PFSK-1 (cell line): ENCODE measurements at regions not wholly inside any gene's neighbourhood (a gene's known extent, or its start where the extent isn't known, plus 50 kb on each side); places are given as distances from the start of the nearest gene placed in this dataset.

Experiments used
- FOXP2 ChIP-seq: optimal IDR thresholded peaks from 2 replicates; pipeline ENCODE3; 2011; ENCODE audit warnings: borderline replicate concordance, control low read depth, inconsistent platforms; ENCODE audit not compliant: insufficient read depth; ENCODE audit errors: extremely low read length, extremely low read depth
- POLR2AphosphoS5 ChIP-seq: IDR thresholded peaks from 2 replicates; pipeline ENCODE4 v1.6.1; 2012; ENCODE audit warnings: low read depth, mild to moderate bottlenecking, control low read depth, low read length, moderate library complexity
- REST ChIP-seq, 2 experiments: IDR thresholded peaks; 2 replicates each; pipeline versions ENCODE4 v1.6.1 to v1.8.0; 2011 to 2012; ENCODE audit warnings: low read depth in 2 of 2, low read length in 2 of 2, control low read depth in 1 of 2, inconsistent platforms in 1 of 2, mild to moderate bottlenecking in 1 of 2, moderate library complexity in 1 of 2; ENCODE audit not compliant: insufficient read depth in 1 of 2
- SIN3A ChIP-seq: IDR thresholded peaks from 2 replicates; pipeline ENCODE4 v1.6.1; 2012; ENCODE audit warnings: mild to moderate bottlenecking, low read length, moderate library complexity, borderline replicate concordance; ENCODE audit not compliant: insufficient read depth
- TAF1 ChIP-seq: IDR thresholded peaks from 2 replicates; pipeline ENCODE4 v1.6.1; 2012; ENCODE audit warnings: low read length, control low read depth, borderline replicate concordance; ENCODE audit not compliant: insufficient read depth

DNA sequence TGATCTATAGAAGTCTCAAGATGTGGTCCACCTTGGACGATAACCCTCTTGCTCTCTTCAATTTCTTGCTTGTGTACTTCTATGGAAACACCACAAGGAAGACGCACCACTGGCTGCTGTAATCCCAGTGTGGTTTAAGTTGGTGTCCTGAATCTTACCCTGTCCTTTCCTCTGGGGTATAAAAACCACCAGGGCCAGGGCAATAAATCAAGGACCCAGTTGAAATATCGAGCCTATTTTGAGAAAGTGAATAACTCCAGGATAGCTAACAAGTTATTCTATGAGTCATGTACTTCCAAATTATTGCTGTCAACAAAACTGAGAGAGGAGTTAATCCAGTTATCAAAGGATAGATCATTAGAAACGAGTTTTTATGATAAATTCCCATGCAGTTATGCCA, 137.0 kb downstream of the RND3 start:
- no peak for TF ChIP-seq TAF1
- no peak for TF ChIP-seq POLR2AphosphoS5
- no peak for TF ChIP-seq SIN3A
- no peak for TF ChIP-seq FOXP2
- no peak for TF ChIP-seq REST (IDR thresholded peaks at IDR 0.05; ENCODE audit: insufficient read depth in 1 of 2, low read depth in 2 of 2, low read length in 2 of 2)

GRCh38 chr2:150346806-150347205, 140.7 kb downstream of the RND3 start:
- TF ChIP-seq POLR2AphosphoS5 (no peak), REST (IDR thresholded peaks at IDR 0.05; ENCODE audit: insufficient read depth in 1 of 2, low read depth in 2 of 2, low read length in 2 of 2) (no peak), SIN3A (no peak), TAF1 (no peak), FOXP2 (no peak)

DNA sequence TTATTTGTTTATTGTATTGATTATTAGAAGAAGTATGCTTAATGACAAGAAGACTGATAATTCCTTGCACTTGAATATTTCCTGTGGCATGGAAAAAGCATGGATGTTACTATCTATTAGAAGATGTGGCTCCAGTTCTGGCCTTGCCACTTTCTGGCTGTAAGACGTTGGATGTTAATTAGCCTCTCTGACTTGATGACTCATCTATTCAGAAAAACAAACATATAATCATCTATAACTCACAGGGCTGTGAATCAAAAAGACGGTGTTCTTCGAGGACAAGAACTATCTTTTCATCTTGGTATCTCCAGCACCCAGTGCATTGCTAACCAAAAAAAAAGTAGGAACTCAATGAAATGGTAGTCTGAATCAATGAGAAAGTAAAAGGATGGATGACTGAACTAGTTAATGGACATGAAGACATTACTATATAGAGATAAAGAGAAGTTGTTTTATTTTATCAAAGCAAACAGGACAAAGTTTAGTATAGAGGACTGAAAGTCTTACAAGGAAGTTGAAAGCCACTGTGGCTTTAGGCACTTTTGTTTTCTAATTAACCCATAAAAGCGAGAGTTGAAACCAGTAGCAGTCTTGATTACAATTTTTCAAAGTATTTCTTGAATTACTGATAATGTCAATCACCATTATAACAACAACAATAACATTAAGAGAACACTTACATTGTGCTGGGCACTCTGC, 145.3 kb downstream of the RND3 start:
- TF ChIP-seq REST (IDR thresholded peaks at IDR 0.05; ENCODE audit: insufficient read depth in 1 of 2, low read depth in 2 of 2, low read length in 2 of 2), result no peak
- TF ChIP-seq FOXP2, result no peak
- TF ChIP-seq SIN3A, result no peak
- no peak for TF ChIP-seq TAF1
- TF ChIP-seq POLR2AphosphoS5, result no peak

DNA sequence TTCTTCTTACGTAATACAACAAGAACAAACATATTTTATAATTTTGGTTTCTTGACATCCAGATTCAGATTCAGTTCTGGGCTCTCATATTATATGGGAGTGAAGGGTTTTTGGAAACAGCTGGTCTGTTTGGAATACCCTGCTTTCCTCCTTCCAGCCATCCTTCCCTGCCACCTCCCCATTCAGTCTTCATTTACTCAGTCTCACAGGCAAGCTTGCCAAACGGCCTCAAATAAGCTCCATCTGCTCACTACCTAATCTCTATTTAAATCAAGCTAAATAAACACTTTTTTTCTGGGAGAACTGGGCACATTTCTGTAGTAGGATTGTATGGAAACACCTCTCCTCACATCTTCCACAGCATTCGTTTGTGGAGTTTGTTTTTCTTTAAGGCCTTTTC, 147.5 kb downstream of the RND3 start:
- no peak for TF ChIP-seq TAF1
- no peak for TF ChIP-seq SIN3A
- TF ChIP-seq REST (IDR thresholded peaks at IDR 0.05; ENCODE audit: insufficient read depth in 1 of 2, low read depth in 2 of 2, low read length in 2 of 2), result no peak
- no peak for TF ChIP-seq POLR2AphosphoS5
- no peak for TF ChIP-seq FOXP2

DNA sequence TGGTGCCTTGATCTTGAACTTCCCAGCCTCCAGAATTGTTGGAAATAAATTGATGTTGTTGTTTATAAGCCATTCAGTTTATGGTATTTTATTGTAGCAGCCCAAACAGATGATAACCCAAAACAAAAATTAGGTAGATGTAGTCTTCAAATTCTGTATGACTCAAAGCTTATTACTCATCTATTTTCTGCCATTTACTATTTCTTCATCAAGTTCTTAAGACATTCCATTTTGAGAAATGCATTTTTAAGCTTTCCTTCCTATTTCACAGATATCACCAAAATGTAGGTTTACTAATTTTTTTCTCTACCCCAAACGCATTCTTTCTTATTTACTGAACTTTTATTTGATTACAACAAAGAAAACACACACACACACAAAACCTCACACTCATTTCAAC, 148.2 kb downstream of the RND3 start:
- TF ChIP-seq REST (IDR thresholded peaks at IDR 0.05; ENCODE audit: insufficient read depth in 1 of 2, low read depth in 2 of 2, low read length in 2 of 2), result no peak
- TF ChIP-seq POLR2AphosphoS5, result no peak
- TF ChIP-seq SIN3A, result no peak
- TF ChIP-seq FOXP2, result no peak
- no peak for TF ChIP-seq TAF1
